Transverse colon (tissue), 4 donors: ENCODE measurements at regions not wholly inside any gene's neighbourhood (a gene's known extent, or its start where the extent isn't known, plus 50 kb on each side); places are given as distances from the start of the nearest gene placed in this dataset.

Experiments
- DNase-seq: peaks from one replicate; pipeline ENCODE4 v3.0.0-alpha.2; 2019
- H3K27ac ChIP-seq, 4 donors: fragments of 200-600 bp; sonication (generic); 2 replicates each; pipeline ENCODE4 v1.5.1; 2016 to 2018; ENCODE audit warnings: inconsistent platforms in 4 of 4
- H3K27me3 ChIP-seq: fragments of 200-600 bp; sonication (generic); 2 replicates; pipeline ENCODE4 v1.5.1; 2017; ENCODE audit warnings: inconsistent platforms
- H3K36me3 ChIP-seq, 4 donors: fragments of 200-600 bp; sonication (generic); 2 replicates each; pipeline ENCODE4 v1.5.1; 2017 to 2019; ENCODE audit warnings: inconsistent platforms in 4 of 4
- H3K4me1 ChIP-seq, 4 donors: fragments of 200-600 bp; sonication (generic); 2 replicates each; pipeline ENCODE4 v1.5.1; 2017 to 2020; ENCODE audit warnings: inconsistent platforms in 4 of 4
- H3K4me3 ChIP-seq, 4 donors: fragments of 200-600 bp; sonication (generic); 1 replicate in 1 of 4; 2 replicates in 3 of 4; pipeline versions ENCODE4 v1.5.1 to v1.6.1; 2017 to 2019; ENCODE audit warnings: inconsistent platforms in 4 of 4
- H3K9me3 ChIP-seq, 2 donors: fragments of 200-600 bp; sonication (generic); 2 replicates each; pipeline ENCODE4 v1.5.1; 2017 to 2019; ENCODE audit warnings: inconsistent platforms in 2 of 2
- EP300 ChIP-seq: sonication (generic); formaldehyde crosslinking; IDR thresholded peaks from one replicate; pipeline ENCODE4 v1.6.1; 2017; ENCODE audit warnings: antibody characterized with exemption, low read depth
- POLR2A ChIP-seq: fragments of 450-650 bp; IDR thresholded peaks from one replicate; pipeline ENCODE4 v1.6.1; 2016; ENCODE audit warnings: antibody characterized with exemption, mild to moderate bottlenecking, moderate library complexity
- POLR2AphosphoS5 ChIP-seq, 3 donors: sonication (generic); formaldehyde crosslinking; IDR thresholded peaks; one replicate each; pipeline ENCODE4 v1.6.1; 2016; ENCODE audit warnings: antibody characterized with exemption in 3 of 3
- WGBS, 2 donors: methylation state at CpG; one replicate each; pipeline ENCODE4 v1.1.5; 2018; ENCODE audit warnings: low coverage in 1 of 2; 5-methylcytosine and 5-hydroxymethylcytosine counted together
- in situ Hi-C, 4 donors: fragments of 200-750 bp; cut with MboI; loops; one replicate each; pipeline versions ENCODE4 v1.15.0 to v1.15.1; 2017; ENCODE audit warnings: low sequenced_read_pairs in 3 of 4, low pct_ligation_motif_present in 1 of 4, low pct_unique_long_range_greater_than_20kb in 1 of 4
- intact Hi-C: fragments of 100-400 bp; cut with DNase I; formaldehyde crosslinking; loops from one replicate; pipeline ENCODE4 v1.15.1; 2023; ENCODE audit warnings: low total_unique reads
- TF ChIP-seq, protein P1 (sequence below), 5 experiments: fragments of 200-600 bp in 3 of 5; fragments of 450-650 bp in 2 of 5; sonication (generic) in 3 of 5; IDR thresholded peaks; 1 replicate in 2 of 5; 2 replicates in 3 of 5; pipeline ENCODE4 v1.5.1; 2016 to 2017; ENCODE audit warnings: antibody characterized with exemption in 5 of 5, inconsistent platforms in 3 of 5, mild to moderate bottlenecking in 2 of 5, moderate library complexity in 1 of 5

DNA sequence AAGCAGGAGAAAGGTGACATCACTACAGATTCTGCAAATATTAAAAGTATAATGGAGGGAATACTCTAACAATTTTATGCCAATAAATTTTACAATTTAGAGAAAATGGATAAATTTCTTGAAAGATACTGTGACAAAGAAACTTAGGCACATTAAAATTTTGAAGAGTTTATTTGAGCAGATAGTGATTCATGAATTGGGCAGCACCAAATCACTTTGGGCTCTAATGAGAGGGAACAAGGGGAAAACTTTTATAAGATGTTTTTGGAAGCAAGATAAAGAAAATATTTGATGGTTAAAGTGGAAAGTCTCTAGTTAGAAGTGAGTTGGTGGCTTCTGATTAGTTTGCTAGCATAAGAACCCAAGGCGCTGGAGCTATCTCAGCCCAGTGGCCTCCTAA, 55.2 kb upstream of the FMN2 start:
- TF ChIP-seq POLR2A (no peak), EP300 (no peak), POLR2AphosphoS5 (IDR thresholded peaks at IDR 0.05) (no peak)
- TF ChIP-seq, protein P1, sequence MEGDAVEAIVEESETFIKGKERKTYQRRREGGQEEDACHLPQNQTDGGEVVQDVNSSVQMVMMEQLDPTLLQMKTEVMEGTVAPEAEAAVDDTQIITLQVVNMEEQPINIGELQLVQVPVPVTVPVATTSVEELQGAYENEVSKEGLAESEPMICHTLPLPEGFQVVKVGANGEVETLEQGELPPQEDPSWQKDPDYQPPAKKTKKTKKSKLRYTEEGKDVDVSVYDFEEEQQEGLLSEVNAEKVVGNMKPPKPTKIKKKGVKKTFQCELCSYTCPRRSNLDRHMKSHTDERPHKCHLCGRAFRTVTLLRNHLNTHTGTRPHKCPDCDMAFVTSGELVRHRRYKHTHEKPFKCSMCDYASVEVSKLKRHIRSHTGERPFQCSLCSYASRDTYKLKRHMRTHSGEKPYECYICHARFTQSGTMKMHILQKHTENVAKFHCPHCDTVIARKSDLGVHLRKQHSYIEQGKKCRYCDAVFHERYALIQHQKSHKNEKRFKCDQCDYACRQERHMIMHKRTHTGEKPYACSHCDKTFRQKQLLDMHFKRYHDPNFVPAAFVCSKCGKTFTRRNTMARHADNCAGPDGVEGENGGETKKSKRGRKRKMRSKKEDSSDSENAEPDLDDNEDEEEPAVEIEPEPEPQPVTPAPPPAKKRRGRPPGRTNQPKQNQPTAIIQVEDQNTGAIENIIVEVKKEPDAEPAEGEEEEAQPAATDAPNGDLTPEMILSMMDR (IDR thresholded peaks at IDR 0.05) = no peak
- intact Hi-C loops (no loop called here), in situ Hi-C loops (loop anchor here in 2 of 4 donors (10.0 to 25.0 kb wide), 2 partner anchors 118 to 126 kb away; no protein-coding TSS in a partner anchor)
- 91 to 100% methylated on average over 1 of the region's 1 CpG for WGBS, 2 donors
- H3K4me3 ChIP-seq = no peak overlapping the region
- H3K9me3 ChIP-seq = no peaks in the 10 kb centered on the region
- DNase-seq = no peak
- no peaks in the 10 kb centered on the region for H3K36me3 ChIP-seq
- no peak overlapping the region for H3K27ac ChIP-seq
- H3K4me1 ChIP-seq = no peaks in the 10 kb centered on the region
- H3K27me3 ChIP-seq = no peaks in the 10 kb centered on the region
